HG03469 (cell line): ENCODE measurements at regions not wholly inside any gene's neighbourhood (a gene's known extent, or its start where the extent isn't known, plus 50 kb on each side); places are given as distances from the start of the nearest gene placed in this dataset.

Experiments used
- ATAC-seq: cut with Tn5 transposase; IDR thresholded peaks from one replicate; pipeline ENCODE4 v1.9.1; 2021; ENCODE audit warnings: mild to moderate bottlenecking, moderate library complexity, moderate number of reproducible peaks; ENCODE audit not compliant: unreplicated experiment

GRCh38 chr19:31693933-31694269 is 344.7 kb upstream of the TSHZ3 start:
- ATAC-seq, result no peak

- ATAC-seq, result no peak
These were observed 345.5 kb upstream of the TSHZ3 start for GRCh38 chr19:31694761-31695160.

DNA sequence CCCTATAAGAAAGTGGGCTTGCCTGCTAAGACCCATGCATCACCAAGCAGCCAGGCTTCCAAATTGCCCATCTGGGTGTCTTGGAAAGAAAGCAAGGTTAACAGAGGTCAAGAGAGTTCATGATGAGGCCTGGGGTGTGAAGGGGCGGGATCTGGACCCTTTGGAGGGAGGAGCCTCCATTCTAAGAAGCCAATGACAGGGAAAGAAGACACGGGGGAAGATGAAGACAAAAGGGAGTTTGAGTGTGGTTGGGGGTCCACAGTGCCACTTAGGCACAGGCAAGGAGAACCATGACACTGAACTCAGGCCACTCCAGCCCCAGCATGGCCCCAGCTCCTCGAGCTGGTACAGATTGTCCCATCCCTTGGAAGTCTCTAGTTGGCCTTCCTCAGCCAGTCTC is 350.2 kb upstream of the TSHZ3 start:
- ATAC-seq, result no peak

GRCh38 chr19:31701146-31701545 is 351.9 kb upstream of the TSHZ3 start:
- ATAC-seq, result no peak

DNA sequence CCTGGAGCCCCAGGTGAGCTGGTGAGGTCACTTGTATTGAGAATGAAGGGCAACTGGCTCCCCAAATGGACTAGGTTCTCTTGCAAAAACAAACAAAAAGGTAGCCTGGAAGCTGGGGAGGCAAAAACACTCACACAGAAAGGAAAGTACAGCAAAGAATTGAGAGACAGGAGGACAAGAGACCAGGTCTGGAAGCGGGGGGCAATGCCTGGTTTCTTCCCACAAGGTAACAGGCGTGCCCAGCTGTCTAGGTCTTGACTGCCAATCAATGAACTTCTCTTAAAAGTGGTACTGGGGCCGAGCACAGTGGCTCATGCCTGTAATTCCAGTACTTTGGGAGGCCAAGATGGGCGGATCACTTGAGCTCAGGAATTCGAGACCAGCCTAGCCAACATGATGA is 356.4 kb upstream of the TSHZ3 start:
- ATAC-seq, result no peak

- no peak for ATAC-seq
These were observed 356.9 kb upstream of the TSHZ3 start for GRCh38 chr19:31706131-31706530.

DNA sequence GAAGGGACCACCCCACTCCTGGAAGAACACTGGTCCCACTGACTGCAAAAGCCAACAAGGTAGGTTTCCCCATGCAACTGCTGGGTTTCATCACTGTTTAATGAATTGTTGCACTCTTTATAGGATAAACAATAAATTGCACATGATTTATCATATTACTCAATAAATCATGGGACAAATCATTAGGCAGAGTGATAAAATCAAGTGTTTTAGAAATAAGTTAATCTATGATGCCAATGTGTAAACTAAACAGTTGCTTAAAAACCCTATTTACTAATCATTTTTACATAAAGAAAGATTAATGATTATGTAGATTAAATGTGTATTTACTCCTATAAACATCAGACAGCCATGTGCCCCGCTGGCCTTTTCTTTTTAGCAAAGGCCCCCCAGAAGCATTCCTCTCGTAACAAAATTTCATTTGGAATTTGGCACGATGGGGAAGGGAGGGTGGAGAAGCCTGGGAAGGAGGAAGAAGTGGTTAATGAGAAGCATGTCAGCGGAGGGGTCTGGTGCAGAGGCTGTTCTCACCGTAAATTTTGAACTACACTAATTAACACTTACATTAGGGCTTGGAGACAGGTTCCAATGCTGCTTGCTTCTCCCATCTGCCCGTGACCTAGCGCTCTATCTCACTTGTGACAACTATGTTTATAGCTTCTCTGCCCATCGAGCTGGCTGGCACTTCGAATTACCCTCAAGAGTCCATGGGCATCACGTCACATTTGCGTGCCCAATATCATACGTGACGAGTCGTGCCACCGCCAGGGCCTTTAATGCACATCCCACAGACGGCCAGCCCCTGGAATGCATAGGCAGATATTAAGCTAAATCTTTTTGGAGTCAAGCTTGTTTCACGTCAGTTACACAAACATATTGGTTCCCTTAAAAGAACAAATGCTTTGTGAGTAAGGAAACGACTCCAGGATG is 357.7 kb upstream of the TSHZ3 start:
- ATAC-seq, result no peak

- ATAC-seq, result no peak
These were observed 359.3 kb upstream of the TSHZ3 start for GRCh38 chr19:31708520-31708919.

- no peak for ATAC-seq
These were observed 360.2 kb upstream of the TSHZ3 start for GRCh38 chr19:31709476-31709875.

DNA sequence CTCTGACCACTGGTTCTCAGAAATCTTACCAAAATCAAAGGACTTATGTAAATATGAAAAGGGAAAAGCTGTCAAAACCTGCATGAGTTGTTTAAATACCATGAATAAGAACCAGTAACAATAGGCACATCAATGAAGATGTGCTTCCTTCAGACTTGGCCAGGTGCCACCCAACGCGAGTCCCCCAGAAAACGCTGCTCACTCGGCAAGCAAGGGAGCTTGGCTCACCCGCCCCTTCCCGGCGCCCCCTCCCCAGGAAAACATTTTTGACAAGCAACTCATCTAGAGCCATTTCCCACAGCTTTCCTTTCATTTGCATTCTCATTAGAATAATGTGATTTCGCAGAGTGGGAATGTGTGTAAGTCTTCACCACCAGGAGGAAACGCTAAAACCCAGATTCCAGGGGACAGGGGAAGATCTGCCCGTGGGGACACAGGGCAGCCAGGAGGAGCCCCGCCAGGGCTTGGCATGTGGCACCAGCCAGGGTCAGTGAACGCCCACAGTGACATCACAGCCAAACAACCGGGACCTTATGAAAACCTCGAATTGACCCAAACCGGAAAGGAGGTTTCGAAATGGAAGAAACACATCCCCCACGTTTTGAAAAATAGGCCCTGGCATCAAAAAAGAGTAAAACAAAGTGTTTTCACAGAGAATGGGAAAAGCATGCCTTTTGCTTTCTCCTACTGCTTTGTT is 366.2 kb upstream of the TSHZ3 start:
- no peak for ATAC-seq

- ATAC-seq, result no peak
These were observed 367.6 kb upstream of the TSHZ3 start for GRCh38 chr19:31716826-31717225.

GRCh38 chr19:31717269-31717923 is 368.2 kb upstream of the TSHZ3 start:
- no peak for ATAC-seq

DNA sequence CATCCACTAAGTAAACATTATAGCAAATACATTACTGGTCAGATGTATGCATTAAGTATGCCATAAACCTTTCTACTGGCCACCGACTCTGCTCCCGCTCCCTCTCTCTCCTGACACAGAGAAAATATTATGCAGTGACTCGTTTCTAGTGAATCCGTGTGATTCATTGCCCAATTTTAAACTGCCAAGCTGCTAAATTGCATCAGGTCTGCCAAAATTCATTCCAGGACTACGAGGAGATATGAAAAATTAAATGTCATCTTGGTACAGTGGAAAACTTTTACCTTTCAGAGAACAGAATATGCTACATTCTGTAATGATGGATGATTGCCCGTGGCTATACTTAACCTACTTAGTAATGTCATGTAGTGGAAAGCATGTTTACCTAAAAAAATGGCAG is 368.8 kb upstream of the TSHZ3 start:
- no peak for ATAC-seq

GRCh38 chr19:31718898-31719297 is 369.7 kb upstream of the TSHZ3 start:
- no peak for ATAC-seq

- no peak for ATAC-seq
These were observed 373.9 kb upstream of the TSHZ3 start for GRCh38 chr19:31723101-31723500.

GRCh38 chr19:31725051-31725450 is 375.8 kb upstream of the TSHZ3 start:
- ATAC-seq, result no peak

DNA sequence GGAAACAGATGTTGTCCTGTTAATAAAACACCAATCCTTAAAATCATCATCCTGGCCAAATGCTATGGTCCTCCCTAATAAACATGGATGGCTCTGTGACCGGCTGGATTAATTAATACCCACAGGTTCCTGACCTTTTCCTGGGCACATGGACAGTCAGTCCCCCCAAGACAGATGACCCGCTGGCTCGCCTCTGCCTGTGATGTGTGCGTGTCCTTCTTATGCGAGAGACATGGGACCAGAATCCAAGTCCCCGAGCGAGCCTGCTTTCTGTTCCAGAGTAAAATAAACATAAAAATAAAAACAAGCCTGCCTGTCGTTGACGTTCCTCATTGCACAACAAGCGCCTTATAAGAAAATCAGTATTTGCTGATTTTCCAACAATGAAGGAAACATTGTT is 378.3 kb upstream of the TSHZ3 start:
- no peak for ATAC-seq

GRCh38 chr19:31730270-31730669 is 381.0 kb upstream of the TSHZ3 start:
- no peak for ATAC-seq

- no peak for ATAC-seq
These were observed 384.4 kb upstream of the TSHZ3 start for GRCh38 chr19:31733591-31733990.

DNA sequence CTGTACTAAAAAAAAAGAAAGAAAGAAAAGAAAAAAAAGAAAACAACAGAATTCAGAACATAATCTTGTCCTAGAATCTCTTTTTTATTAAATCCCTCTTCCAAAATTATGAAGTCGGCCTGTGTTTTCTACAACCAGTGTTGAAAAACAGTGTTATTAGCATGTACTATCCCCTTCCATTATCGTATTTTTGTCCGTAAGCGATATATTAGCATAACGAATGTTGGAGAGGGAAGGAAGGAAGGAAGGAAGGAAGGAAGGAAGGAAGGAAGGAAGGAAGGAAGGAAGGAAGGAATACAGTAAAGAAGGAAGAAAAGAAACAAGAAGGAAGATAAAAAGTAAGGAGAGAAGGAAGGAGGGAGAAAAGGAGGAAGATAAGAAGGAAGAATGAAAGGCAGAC is 393.0 kb upstream of the TSHZ3 start:
- no peak for ATAC-seq

GRCh38 chr19:31745731-31746130 is 396.5 kb upstream of the TSHZ3 start:
- no peak for ATAC-seq

DNA sequence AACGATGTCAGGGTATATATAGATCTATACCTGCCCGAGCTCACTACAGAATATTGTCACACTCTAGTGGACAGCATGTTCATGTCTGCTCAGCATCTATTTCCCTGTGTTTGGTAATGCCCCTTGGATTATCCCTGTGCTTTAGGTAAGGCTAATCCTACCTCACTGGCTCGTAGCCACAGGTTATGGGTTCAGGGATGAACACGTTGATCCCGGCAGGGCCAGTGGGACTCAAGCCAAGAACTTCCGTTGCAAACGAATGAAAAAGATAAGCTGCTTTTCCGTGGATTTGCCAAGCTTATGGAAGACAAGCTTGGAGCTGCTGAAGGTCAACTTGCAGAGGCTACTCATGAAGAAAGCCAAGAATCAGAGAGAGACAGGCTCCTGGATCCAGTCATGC is 400.0 kb upstream of the TSHZ3 start:
- no peak for ATAC-seq
